DND-41 (cell line): ENCODE measurements at regions not wholly inside any gene's neighbourhood (a gene's known extent, or its start where the extent isn't known, plus 50 kb on each side); places are given as distances from the start of the nearest gene placed in this dataset.

Experiments
- ATAC-seq: fragments of 200-7000 bp; cut with Tn5 transposase; 3 replicates; pipeline ENCODE4 v1.9.1; 2021; ENCODE audit warnings: low read depth; ENCODE audit not compliant: insufficient read depth
- DNase-seq: peaks from one replicate; pipeline ENCODE4 v3.0.0-alpha.2; 2020
- H2AFZ ChIP-seq: 2 replicates; pipeline ENCODE4 v1.6.0; 2012; ENCODE audit warnings: low read depth, low read length
- H3K27ac ChIP-seq: 2 replicates; pipeline ENCODE4 v1.5.1; 2012; ENCODE audit warnings: low read length, inconsistent platforms
- H3K27me3 ChIP-seq: fragments of 200-600 bp; sonication (generic); 2 replicates; pipeline ENCODE4 v1.6.0; 2012; ENCODE audit warnings: low read length, mild to moderate bottlenecking, inconsistent platforms; ENCODE audit not compliant: insufficient read depth, poor library complexity
- H3K36me3 ChIP-seq: 2 replicates; pipeline ENCODE4 v1.5.1; 2012; ENCODE audit warnings: low read length, inconsistent platforms; ENCODE audit not compliant: insufficient read depth
- H3K4me1 ChIP-seq: 2 replicates; pipeline ENCODE4 v1.5.1; 2012; ENCODE audit warnings: mild to moderate bottlenecking, low read length; ENCODE audit not compliant: insufficient read depth
- H3K4me2 ChIP-seq: 2 replicates; pipeline ENCODE4 v1.6.0; 2012; ENCODE audit warnings: mild to moderate bottlenecking, moderate library complexity, low read length, inconsistent platforms; ENCODE audit not compliant: insufficient read depth
- H3K4me3 ChIP-seq, 2 experiments: fragments of 200-600 bp in 1 of 2; shearing (Covaris generic) in 1 of 2; 2 replicates each; pipeline ENCODE4 v1.5.1; 2012 to 2016; ENCODE audit warnings: inconsistent platforms in 2 of 2, low read length in 2 of 2, mild to moderate bottlenecking in 2 of 2, low read depth in 1 of 2, moderate library complexity in 1 of 2
- H3K79me2 ChIP-seq: 2 replicates; pipeline ENCODE4 v1.6.0; 2012; ENCODE audit warnings: low read length, inconsistent platforms; ENCODE audit not compliant: insufficient read depth
- H3K9ac ChIP-seq: 2 replicates; pipeline ENCODE4 v1.6.0; 2012; ENCODE audit warnings: low read depth, mild to moderate bottlenecking, inconsistent platforms, low read length, moderate library complexity
- H3K9me3 ChIP-seq: 2 replicates; pipeline ENCODE4 v1.5.1; 2012; ENCODE audit warnings: low read length, moderate library complexity, mild to moderate bottlenecking, inconsistent platforms; ENCODE audit not compliant: insufficient read depth, severe bottlenecking
- H4K20me1 ChIP-seq: 2 replicates; pipeline ENCODE4 v1.6.0; 2012; ENCODE audit warnings: low read length; ENCODE audit not compliant: insufficient read depth
- EZH2 ChIP-seq: IDR thresholded peaks from 3 replicates; pipeline ENCODE4 v1.6.1; 2012; ENCODE audit warnings: borderline replicate concordance, low read depth, mild to moderate bottlenecking, moderate library complexity, low read length, inconsistent platforms; ENCODE audit not compliant: severe bottlenecking
- TF ChIP-seq, protein P1 (sequence below): IDR thresholded peaks from 2 replicates; pipeline ENCODE4 v1.5.1; 2012; ENCODE audit warnings: borderline replicate concordance, low read length, moderate library complexity, mild to moderate bottlenecking; ENCODE audit not compliant: poor library complexity, severe bottlenecking; ENCODE audit errors: extremely low read depth

GRCh38 chr2:100212850-100213249, 70.5 kb upstream of the AFF3 start:
- ATAC-seq (no peak), DNase-seq (no peak)
- Histone ChIP-seq H3K27ac (no peak overlapping the region), H4K20me1 (no peaks in the 10 kb centered on the region), H3K4me3 (no peak overlapping the region), H3K9me3 (no peaks in the 10 kb centered on the region), H3K79me2 (no peaks in the 10 kb centered on the region), H3K27me3 (no peaks in the 10 kb centered on the region), H3K9ac (no peak overlapping the region), H3K4me1 (no peaks in the 10 kb centered on the region), H3K4me2 (no peak overlapping the region), H2AFZ (no peak overlapping the region), H3K36me3 (no peaks in the 10 kb centered on the region)
- TF ChIP-seq, protein P1, sequence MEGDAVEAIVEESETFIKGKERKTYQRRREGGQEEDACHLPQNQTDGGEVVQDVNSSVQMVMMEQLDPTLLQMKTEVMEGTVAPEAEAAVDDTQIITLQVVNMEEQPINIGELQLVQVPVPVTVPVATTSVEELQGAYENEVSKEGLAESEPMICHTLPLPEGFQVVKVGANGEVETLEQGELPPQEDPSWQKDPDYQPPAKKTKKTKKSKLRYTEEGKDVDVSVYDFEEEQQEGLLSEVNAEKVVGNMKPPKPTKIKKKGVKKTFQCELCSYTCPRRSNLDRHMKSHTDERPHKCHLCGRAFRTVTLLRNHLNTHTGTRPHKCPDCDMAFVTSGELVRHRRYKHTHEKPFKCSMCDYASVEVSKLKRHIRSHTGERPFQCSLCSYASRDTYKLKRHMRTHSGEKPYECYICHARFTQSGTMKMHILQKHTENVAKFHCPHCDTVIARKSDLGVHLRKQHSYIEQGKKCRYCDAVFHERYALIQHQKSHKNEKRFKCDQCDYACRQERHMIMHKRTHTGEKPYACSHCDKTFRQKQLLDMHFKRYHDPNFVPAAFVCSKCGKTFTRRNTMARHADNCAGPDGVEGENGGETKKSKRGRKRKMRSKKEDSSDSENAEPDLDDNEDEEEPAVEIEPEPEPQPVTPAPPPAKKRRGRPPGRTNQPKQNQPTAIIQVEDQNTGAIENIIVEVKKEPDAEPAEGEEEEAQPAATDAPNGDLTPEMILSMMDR, result no peak
- TF ChIP-seq EZH2, result no peak

- Histone ChIP-seq H3K27me3 (no peaks in the 10 kb centered on the region), H4K20me1 (no peaks in the 10 kb centered on the region), H3K9ac (no peak overlapping the region), H3K27ac (no peak overlapping the region), H3K4me3 (no peak overlapping the region), H3K4me1 (no peaks in the 10 kb centered on the region), H2AFZ (no peak overlapping the region), H3K79me2 (no peaks in the 10 kb centered on the region), H3K4me2 (no peak overlapping the region), H3K9me3 (no peaks in the 10 kb centered on the region), H3K36me3 (no peaks in the 10 kb centered on the region)
- DNase-seq, result no peak
- ATAC-seq, result no peak
- TF ChIP-seq EZH2, result no peak
- TF ChIP-seq, protein P1, result no peak
These were observed 69.1 kb upstream of the AFF3 start for GRCh38 chr2:100211521-100211920.

- DNase-seq (no peak), ATAC-seq (no peak)
- H3K4me3 ChIP-seq, result no peak overlapping the region
- no peak overlapping the region for H3K27ac ChIP-seq
- H2AFZ ChIP-seq, result no peak overlapping the region
- no peaks in the 10 kb centered on the region for H3K9me3 ChIP-seq
- no peak overlapping the region for H3K9ac ChIP-seq
- no peaks in the 10 kb centered on the region for H3K79me2 ChIP-seq
- H3K27me3 ChIP-seq, result no peaks in the 10 kb centered on the region
- no peaks in the 10 kb centered on the region for H3K36me3 ChIP-seq
- no peaks in the 10 kb centered on the region for H4K20me1 ChIP-seq
- no peak overlapping the region for H3K4me2 ChIP-seq
- H3K4me1 ChIP-seq, result no peaks in the 10 kb centered on the region
- no peak for TF ChIP-seq EZH2
- TF ChIP-seq, protein P1, result no peak
These were observed 65.9 kb upstream of the AFF3 start for GRCh38 chr2:100208141-100208770.
